ENCODE measurements at regions not wholly inside any gene's neighbourhood (a gene's known extent, or its start where the extent isn't known, plus 50 kb on each side); places are given as distances from the start of the nearest gene placed in this dataset.

DNA sequence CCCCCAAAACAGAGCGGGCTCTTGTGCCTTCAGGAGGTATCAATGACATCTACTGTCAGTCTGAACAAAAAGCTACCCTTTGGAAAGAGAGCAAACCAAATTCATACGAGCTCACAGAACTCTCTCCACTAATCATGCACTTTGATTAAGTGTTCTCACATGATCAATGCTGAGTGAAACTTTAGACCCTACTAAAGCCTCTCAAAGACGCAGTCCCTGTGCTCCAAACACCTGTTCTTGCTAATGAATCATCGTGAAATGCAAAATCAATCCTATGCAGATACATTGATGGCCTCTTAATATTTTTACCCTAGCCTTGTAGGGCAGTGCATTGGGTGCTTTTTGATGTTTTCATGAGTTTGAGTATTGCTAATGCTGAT, 113.4 kb downstream of the ZBTB18 start:
- Histone ChIP-seq H3K9me3 (ENCODE audit: control insufficient read depth, insufficient read depth, low read length) (no peaks in the 10 kb centered on the region), H3K36me3 (ENCODE audit: insufficient read depth, low read length) (no peaks in the 10 kb centered on the region), H3K4me1 (ENCODE audit: insufficient read depth, low read length) (peaks cover 29% of the 10 kb centered on the region), H3K9ac (ENCODE audit: low read depth, low read length) (no peak overlapping the region)

DNA sequence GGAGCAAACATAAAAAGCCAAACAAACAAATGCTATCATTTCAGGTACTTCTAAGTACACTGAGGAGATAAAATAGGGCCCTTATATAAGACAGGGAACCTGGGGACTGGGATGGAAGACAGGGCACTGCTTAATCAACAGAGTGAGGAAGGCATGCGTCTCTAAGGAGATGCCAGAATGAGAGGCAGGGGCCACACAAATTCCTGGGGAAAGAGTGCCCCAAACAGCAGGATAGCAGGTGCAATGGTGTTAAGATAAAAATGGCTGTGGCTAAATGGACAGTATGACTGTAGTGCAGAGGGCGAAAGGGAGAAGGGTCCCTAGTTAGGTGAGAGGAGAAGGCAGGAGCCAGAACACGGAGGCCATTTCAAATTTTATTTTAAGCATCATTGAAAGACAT, 113.9 kb downstream of the ZBTB18 start:
- Histone ChIP-seq H3K36me3 (ENCODE audit: insufficient read depth, low read length) (no peaks in the 10 kb centered on the region), H3K9ac (ENCODE audit: low read depth, low read length) (no peak overlapping the region), H3K4me1 (ENCODE audit: insufficient read depth, low read length) (peaks cover 29% of the 10 kb centered on the region), H3K9me3 (ENCODE audit: control insufficient read depth, insufficient read depth, low read length) (no peaks in the 10 kb centered on the region)

DNA sequence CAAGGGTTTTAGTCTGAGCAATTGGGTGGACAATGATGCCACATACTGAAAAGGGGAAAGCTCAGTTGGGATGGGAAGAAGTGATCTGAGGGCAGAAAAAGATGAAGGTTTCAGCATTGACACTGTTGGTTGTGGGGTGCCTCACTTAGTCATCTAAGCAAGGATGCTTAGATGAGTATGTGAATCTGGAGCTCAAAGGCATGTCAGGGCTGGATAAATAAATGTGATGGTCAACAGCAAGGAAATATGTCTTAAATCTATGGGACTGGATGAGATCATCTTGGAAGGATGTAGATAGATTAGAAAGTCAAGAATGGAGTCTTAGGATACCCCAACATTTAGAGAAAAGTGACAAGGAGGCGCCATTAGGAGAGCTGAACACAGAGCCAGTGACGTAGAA, 114.6 kb downstream of the ZBTB18 start:
- no peaks in the 10 kb centered on the region for H3K9me3 ChIP-seq (ENCODE audit: control insufficient read depth, insufficient read depth, low read length)
- H3K36me3 ChIP-seq (ENCODE audit: insufficient read depth, low read length) = no peaks in the 10 kb centered on the region
- peaks cover 29% of the 10 kb centered on the region for H3K4me1 ChIP-seq (ENCODE audit: insufficient read depth, low read length)
- H3K9ac ChIP-seq (ENCODE audit: low read depth, low read length) = no peak overlapping the region

DNA sequence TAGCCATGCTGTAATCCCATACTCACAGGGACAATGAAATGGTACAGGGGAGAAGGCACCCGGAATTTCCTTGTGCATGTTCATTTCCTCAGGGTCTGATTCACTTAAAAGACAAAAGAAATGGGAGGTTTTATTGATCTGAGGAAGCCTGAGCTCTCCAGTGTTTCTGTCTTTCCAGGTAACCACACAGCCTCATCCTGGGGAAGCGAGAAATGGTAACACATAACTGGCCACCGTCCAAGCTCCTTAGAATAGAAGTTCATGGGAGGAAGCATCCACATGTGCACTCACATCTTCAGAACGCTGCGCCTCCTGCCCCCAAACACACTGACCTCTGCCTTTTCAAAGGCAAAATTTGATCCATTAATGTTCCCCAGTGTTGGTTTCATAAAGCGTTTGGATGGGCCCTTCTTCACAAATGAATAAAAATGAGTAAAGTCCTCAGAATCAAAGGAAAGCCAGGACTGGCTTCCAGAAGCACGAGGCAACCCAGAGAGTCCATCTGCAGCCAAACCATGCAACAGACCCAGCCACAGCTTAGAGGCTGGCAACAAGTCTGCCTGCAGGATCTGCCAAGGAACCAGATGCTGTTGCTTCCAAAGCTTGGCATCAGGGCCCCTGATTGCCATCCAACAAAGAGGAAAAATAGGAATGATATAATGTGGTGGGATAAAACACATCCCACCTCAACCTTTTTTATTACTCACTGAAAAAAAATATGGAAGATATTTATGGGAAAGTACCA, 120.3 kb downstream of the ZBTB18 start:
- H3K4me1 ChIP-seq (ENCODE audit: insufficient read depth, low read length) = peaks cover 10% of the 10 kb centered on the region

DNA sequence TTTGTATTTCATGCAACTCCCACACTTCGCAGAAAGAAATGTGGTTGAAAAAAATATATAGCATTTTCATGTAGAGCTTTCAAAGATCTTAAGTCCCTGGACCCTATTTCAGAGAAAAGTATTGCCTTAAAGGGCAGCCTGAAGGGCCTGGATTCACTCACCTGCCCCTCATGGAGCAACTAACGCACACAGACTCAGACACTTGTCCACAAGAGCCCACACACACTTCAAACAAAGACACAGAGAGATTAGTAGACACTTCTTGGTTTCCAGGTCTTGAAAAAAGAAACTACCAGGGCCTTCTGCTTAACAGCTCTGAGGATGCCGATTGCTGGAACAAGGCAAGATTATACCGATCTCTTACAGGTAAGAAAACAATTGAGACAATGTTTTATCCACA, 122.2 kb downstream of the ZBTB18 start:
- H3K36me3 ChIP-seq (ENCODE audit: insufficient read depth, low read length) = no peaks in the 10 kb centered on the region
- H3K4me1 ChIP-seq (ENCODE audit: insufficient read depth, low read length) = peaks cover 10% of the 10 kb centered on the region
- no peak overlapping the region for H3K9ac ChIP-seq (ENCODE audit: low read depth, low read length)
- H3K9me3 ChIP-seq (ENCODE audit: control insufficient read depth, insufficient read depth, low read length) = no peaks in the 10 kb centered on the region

More for the DNA sequence above, 120.3 kb downstream of the ZBTB18 start:
- H3K9me3 ChIP-seq (ENCODE audit: control insufficient read depth, insufficient read depth, low read length) = no peaks in the 10 kb centered on the region
- H3K36me3 ChIP-seq (ENCODE audit: insufficient read depth, low read length) = no peaks in the 10 kb centered on the region
- no peak overlapping the region for H3K9ac ChIP-seq (ENCODE audit: low read depth, low read length)

DNA sequence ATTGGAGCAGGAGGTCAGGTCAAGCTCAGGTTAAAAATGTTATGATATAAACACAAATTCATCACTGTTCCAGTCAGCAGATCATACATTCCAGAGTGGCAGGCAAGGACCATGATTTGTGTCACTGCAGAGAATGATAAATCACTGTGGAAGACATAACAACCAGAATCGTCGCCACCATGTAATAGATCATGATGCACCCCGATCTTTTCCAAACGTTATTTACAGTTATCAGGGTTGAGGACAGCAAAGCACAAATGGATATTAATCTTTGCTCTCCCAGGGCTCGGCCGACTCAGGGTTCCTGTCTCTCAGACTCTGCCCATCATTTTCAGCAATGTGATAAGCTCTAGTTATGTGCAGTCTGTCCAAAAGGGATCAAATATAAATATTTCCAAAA, 122.7 kb downstream of the ZBTB18 start:
- no peak overlapping the region for H3K9ac ChIP-seq (ENCODE audit: low read depth, low read length)
- no peaks in the 10 kb centered on the region; the same call in 1 of the 2 replicates for H3K36me3 ChIP-seq (ENCODE audit: insufficient read depth, low read length)
- H3K4me1 ChIP-seq (ENCODE audit: insufficient read depth, low read length) = peaks cover 10% of the 10 kb centered on the region
- no peaks in the 10 kb centered on the region for H3K9me3 ChIP-seq (ENCODE audit: control insufficient read depth, insufficient read depth, low read length)

DNA sequence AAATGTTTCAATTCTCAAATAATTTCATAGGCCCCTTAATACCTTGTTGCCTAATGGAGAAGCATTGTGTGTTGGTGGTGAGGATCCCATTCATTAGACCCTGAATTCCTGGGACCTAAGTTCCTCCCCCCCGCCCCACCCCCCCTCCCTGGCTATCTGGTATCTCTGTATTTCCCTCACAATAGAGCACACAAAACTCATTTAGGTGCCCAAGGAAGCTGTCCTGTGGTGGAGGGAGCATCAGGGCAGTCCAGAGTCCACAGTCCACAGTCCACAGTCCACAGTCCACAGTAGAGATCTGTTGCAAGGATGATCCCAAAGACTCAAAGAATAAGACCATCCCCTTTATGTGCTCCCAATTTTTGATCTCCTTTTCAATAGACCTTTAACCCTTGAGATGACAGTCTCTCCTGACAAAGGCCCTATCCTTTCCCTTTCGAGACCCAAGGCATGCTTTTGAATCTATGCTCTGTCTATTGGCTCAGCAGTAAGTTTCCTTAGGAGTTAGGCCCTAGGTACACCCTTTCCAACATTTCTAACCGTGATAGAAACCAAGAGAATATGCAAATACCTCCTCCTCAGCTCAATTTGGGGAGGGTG, 123.9 kb downstream of the ZBTB18 start:
- Histone ChIP-seq H3K4me1 (ENCODE audit: insufficient read depth, low read length) (peaks cover 10% of the 10 kb centered on the region), H3K9ac (ENCODE audit: low read depth, low read length) (no peak overlapping the region), H3K36me3 (ENCODE audit: insufficient read depth, low read length) (no peaks in the 10 kb centered on the region; the same call in 1 of the 2 replicates), H3K9me3 (ENCODE audit: control insufficient read depth, insufficient read depth, low read length) (no peaks in the 10 kb centered on the region)

DNA sequence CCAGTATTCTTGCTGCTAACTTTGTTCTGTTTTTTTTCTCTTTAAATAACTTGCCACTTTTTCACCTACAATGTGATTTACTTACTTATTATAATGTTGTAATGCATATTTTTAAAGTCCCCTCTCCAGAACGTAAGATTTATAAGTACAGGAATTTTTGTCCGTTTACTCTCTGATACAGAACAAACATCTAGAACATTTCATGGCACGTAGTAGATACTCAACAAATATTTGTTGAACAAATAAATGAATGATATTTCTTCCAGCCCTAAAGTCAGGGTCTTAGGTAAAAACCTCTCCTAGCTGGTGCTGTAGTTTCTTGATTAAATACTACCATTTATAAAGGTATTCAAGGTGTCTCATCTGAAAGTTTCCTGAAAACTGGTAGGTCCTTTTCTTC, 125.1 kb downstream of the ZBTB18 start:
- Histone ChIP-seq H3K36me3 (ENCODE audit: insufficient read depth, low read length) (no peaks in the 10 kb centered on the region; the same call in 1 of the 2 replicates), H3K9me3 (ENCODE audit: control insufficient read depth, insufficient read depth, low read length) (no peaks in the 10 kb centered on the region), H3K9ac (ENCODE audit: low read depth, low read length) (no peak overlapping the region), H3K4me1 (ENCODE audit: insufficient read depth, low read length) (peaks cover 10% of the 10 kb centered on the region)

DNA sequence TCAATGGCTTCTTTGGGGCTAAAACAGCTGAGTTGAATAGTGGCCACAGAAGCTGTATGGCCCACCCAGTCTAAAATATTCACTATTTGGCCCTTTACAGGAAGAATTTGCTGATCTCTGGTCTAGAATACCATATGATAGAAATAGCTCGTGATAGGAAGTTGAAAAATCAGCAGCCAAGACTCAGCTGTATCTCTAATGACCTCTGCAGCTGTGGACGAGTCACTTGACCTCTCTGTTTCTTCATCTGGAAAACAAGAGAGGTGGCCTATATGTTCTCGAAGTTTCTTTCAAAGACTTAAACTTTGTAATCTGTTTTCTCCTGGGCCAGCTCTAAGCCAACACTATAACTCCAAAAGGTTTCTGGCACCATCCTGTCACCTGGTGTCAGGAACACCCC, 129.2 kb downstream of the ZBTB18 start:
- Histone ChIP-seq H3K9me3 (ENCODE audit: control insufficient read depth, insufficient read depth, low read length) (no peaks in the 10 kb centered on the region), H3K4me1 (ENCODE audit: insufficient read depth, low read length) (peaks cover 15% of the 10 kb centered on the region; the same call in 1 of the 2 replicates), H3K9ac (ENCODE audit: low read depth, low read length) (no peak overlapping the region), H3K36me3 (ENCODE audit: insufficient read depth, low read length) (no peaks in the 10 kb centered on the region; the same call in 1 of the 2 replicates)

DNA sequence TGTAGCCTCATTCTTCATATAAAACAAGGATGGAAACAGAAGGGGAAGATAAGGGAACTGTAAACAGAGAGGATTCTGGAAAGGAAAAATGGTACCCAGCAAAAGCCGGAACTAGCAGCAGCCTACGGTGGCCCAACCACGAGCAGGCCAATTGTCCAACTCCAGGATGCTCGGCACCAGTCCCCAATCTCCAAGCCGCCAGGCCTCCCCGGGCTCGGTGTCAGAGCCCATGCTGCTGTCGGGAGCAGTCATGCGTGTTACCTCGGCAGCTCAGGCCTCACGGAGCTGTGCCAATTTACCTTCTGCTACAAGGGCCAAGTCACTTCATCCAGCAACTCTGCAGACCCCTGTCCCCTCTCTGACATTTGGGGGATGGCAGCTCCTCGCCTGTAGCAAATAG, 130.8 kb downstream of the ZBTB18 start:
- H3K36me3 ChIP-seq (ENCODE audit: insufficient read depth, low read length) = no peaks in the 10 kb centered on the region; the same call in 1 of the 2 replicates
- peaks cover 8% of the 10 kb centered on the region; the same call in 1 of the 2 replicates for H3K4me1 ChIP-seq (ENCODE audit: insufficient read depth, low read length)
- no peaks in the 10 kb centered on the region for H3K9me3 ChIP-seq (ENCODE audit: control insufficient read depth, insufficient read depth, low read length)
- H3K9ac ChIP-seq (ENCODE audit: low read depth, low read length) = no peak overlapping the region

DNA sequence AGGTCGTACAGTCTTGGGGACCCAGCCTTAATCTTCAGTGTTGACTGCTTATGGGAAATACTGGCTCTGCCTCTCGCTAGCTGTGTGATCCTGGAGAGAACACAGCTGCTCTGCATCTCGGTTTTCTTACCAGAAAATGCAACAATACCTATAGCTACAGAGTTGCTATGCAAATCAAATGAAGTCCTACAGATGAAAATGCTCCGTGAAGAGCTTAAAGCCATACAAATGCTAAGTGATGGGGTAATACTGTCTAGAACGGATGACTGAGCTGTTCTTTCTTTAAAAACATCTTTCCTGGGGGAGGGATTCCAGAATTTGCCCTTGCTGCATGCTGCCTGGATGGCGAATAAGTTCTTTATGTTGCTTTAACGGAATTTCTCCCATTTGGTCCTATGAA, 132.0 kb downstream of the ZBTB18 start:
- no peaks in the 10 kb centered on the region for H3K9me3 ChIP-seq (ENCODE audit: control insufficient read depth, insufficient read depth, low read length)
- peaks cover 8% of the 10 kb centered on the region; the same call in 1 of the 2 replicates for H3K4me1 ChIP-seq (ENCODE audit: insufficient read depth, low read length)
- H3K9ac ChIP-seq (ENCODE audit: low read depth, low read length) = no peak overlapping the region
- no peaks in the 10 kb centered on the region; the same call in 1 of the 2 replicates for H3K36me3 ChIP-seq (ENCODE audit: insufficient read depth, low read length)

DNA sequence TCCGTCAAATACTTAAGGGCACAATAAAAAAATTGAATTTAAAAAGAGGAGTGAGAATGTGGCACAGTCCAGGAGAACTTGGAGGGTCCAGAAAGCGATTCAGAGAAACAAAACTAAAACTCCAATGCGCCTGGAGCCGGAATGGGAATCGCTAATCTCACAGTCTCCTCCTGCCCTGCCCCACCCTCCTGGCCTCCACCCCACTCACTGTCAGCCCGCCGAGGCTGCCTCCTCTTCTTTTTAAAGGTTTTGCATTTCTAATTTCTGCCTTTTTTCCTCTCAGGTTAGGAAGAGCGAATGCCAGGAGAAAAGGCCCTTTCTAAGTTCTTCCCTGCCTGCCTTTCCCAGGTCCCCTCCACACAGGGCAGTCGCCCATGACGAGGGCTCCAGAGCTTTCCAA, 135.3 kb downstream of the ZBTB18 start:
- Histone ChIP-seq H3K4me1 (ENCODE audit: insufficient read depth, low read length) (peaks cover 8% of the 10 kb centered on the region; the same call in 1 of the 2 replicates), H3K36me3 (ENCODE audit: insufficient read depth, low read length) (no peaks in the 10 kb centered on the region), H3K9me3 (ENCODE audit: control insufficient read depth, insufficient read depth, low read length) (peaks cover 7% of the 10 kb centered on the region), H3K9ac (ENCODE audit: low read depth, low read length) (no peak overlapping the region)

DNA sequence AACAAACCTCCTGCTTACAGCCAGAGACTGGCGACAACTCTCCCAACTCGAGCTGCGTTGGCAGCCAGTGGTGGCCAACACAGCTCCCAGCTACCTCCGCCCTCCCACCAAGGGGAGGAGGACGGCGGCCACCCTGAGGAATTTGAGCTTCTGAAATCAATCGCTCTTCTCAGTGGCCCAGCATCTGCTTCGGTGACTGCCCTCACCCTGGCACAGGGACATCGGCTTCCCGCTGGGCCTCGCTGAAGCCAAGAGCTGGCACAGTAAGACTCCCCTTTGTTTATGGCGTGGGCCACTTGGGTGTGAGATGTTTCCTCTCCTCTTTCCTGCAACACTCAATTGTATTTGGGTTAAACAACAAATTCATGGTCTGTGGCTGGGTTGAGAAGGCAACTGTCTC, 136.2 kb downstream of the ZBTB18 start:
- Histone ChIP-seq H3K9ac (ENCODE audit: low read depth, low read length) (no peak overlapping the region), H3K9me3 (ENCODE audit: control insufficient read depth, insufficient read depth, low read length) (peaks cover 7% of the 10 kb centered on the region), H3K36me3 (ENCODE audit: insufficient read depth, low read length) (no peaks in the 10 kb centered on the region), H3K4me1 (ENCODE audit: insufficient read depth, low read length) (peaks cover 8% of the 10 kb centered on the region; the same call in 1 of the 2 replicates)

DNA sequence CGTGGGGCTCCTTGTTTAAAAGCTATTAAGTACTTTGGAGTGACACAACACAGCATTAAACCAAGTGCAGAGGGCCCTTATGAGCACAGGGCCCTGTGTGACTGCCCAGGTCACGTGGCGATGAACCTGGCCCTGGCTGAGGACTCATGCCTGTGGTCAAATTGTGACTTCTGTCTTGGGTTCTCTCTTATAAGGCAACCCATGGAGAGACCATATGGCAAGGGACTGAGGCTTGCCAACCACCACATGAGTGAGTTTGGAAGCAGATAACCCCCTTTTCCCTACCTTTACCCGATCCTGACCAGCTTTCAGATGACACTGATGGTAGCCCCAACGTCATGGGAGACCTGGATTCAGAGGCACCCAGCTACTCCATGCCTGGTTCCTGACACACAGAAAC, 140.5 kb downstream of the ZBTB18 start:
- Histone ChIP-seq H3K4me1 (ENCODE audit: insufficient read depth, low read length) (no peaks in the 10 kb centered on the region), H3K9me3 (ENCODE audit: control insufficient read depth, insufficient read depth, low read length) (peaks cover 7% of the 10 kb centered on the region), H3K36me3 (ENCODE audit: insufficient read depth, low read length) (no peaks in the 10 kb centered on the region), H3K9ac (ENCODE audit: low read depth, low read length) (no peak overlapping the region)

DNA sequence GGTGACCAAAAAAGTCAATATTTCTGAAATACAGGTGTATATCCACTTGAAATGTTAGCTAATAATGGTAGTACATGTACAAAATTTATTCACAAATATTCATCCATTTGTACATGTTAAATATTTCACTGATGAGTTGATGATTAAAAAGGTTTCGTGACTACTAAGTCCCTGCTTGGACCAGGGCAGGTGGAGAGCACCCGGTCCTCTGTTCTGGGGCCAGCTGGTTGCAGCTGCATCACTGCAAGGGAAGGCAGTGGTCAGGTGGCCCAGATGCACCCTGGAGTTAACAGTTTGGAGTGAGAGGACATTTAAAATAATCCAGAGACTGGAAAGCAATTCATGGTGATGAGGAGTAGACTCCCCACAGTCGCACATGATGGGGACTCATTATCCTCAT, 141.2 kb downstream of the ZBTB18 start:
- Histone ChIP-seq H3K9ac (ENCODE audit: low read depth, low read length) (no peak overlapping the region), H3K4me1 (ENCODE audit: insufficient read depth, low read length) (no peaks in the 10 kb centered on the region), H3K9me3 (ENCODE audit: control insufficient read depth, insufficient read depth, low read length) (peaks cover 7% of the 10 kb centered on the region), H3K36me3 (ENCODE audit: insufficient read depth, low read length) (no peaks in the 10 kb centered on the region)
